PC-9 (cell line): ENCODE measurements at regions not wholly inside any gene's neighbourhood (a gene's known extent, or its start where the extent isn't known, plus 50 kb on each side); places are given as distances from the start of the nearest gene placed in this dataset.

ENCODE experiments used
- BruUV-seq: library from RNA; stranded (reverse); fragments of 400-500 nt; replicated peaks from 2 replicates; lab custom pipeline; 2021; lab: Mats Ljungman, UMichigan
- CTCF ChIA-PET: fragments of 300-600 bp; sonication (Branson Sonifier 250); formaldehyde crosslinking; loops from one replicate; lab custom pipeline; 2022; ENCODE audit warnings: antibody characterized with exemption; lab: Charles Lee
- POLR2A ChIA-PET: fragments of 300-600 bp; sonication (Branson Sonifier 250); formaldehyde crosslinking; loops from one replicate; lab custom pipeline; 2022; ENCODE audit warnings: antibody characterized with exemption; ENCODE audit not compliant: unreplicated experiment; lab: Charles Lee
- DNase-seq, 2 experiments: peaks; one replicate each; pipeline versions ENCODE4 v3.0.0 to v3.0.0-alpha.2; 2015 to 2022; ENCODE audit warnings: mixed read lengths in 1 of 2
- H2AFZ ChIP-seq: fragments of 200-600 bp; sonication (generic); 2 replicates; pipeline ENCODE4 v1.8.1; 2017; ENCODE audit warnings: antibody characterized with exemption
- H3F3A ChIP-seq: fragments of 200-600 bp; sonication (generic); 2 replicates; pipeline ENCODE4 v1.8.1; 2017; ENCODE audit warnings: antibody characterized with exemption, mild to moderate bottlenecking, low read depth; ENCODE audit not compliant: insufficient read depth
- H3K27ac ChIP-seq: fragments of 200-600 bp; sonication (generic); 2 replicates; pipeline ENCODE4 v1.6.1; 2016; ENCODE audit warnings: mixed run types
- H3K27me3 ChIP-seq: fragments of 200-600 bp; sonication (generic); 2 replicates; pipeline ENCODE4 v1.6.1; 2016; ENCODE audit warnings: low read depth, mixed run types; ENCODE audit not compliant: insufficient read depth
- H3K36me3 ChIP-seq: fragments of 200-600 bp; sonication (generic); 2 replicates; pipeline ENCODE4 v1.6.1; 2016; ENCODE audit warnings: low read depth, mixed run types
- H3K4me1 ChIP-seq: fragments of 200-600 bp; sonication (generic); replicated peaks from 2 replicates; pipeline ENCODE4 v1.6.1; 2016; ENCODE audit warnings: mixed run types; ENCODE audit not compliant: insufficient read depth
- H3K4me2 ChIP-seq: fragments of 200-600 bp; sonication (generic); 2 replicates; pipeline ENCODE4 v1.6.1; 2017; ENCODE audit warnings: mixed run types
- H3K4me3 ChIP-seq: fragments of 200-600 bp; sonication (generic); 2 replicates; pipeline ENCODE4 v1.6.1; 2016; ENCODE audit warnings: mixed run types
- H3K79me2 ChIP-seq: fragments of 200-600 bp; sonication (generic); 2 replicates; pipeline ENCODE4 v1.6.1; 2017; ENCODE audit warnings: low read depth, mixed run types
- H3K9me2 ChIP-seq: fragments of 200-600 bp; sonication (generic); 2 replicates; pipeline ENCODE4 v1.8.1; 2017; ENCODE audit warnings: mild to moderate bottlenecking; ENCODE audit not compliant: insufficient read depth
- H3K9me3 ChIP-seq: fragments of 200-600 bp; sonication (generic); 2 replicates; pipeline ENCODE4 v1.8.1; 2016; ENCODE audit warnings: low read depth; ENCODE audit not compliant: insufficient read depth
- H4K20me1 ChIP-seq: fragments of 200-600 bp; sonication (generic); 2 replicates; pipeline ENCODE4 v1.8.1; 2017; ENCODE audit not compliant: insufficient read depth
- CTCF ChIP-seq: fragments of 200-600 bp; sonication (generic); conservative IDR thresholded peaks from 2 replicates; pipeline ENCODE4 v1.6.1; 2017; ENCODE audit warnings: mixed run types, antibody characterized with exemption, mild to moderate bottlenecking, moderate library complexity
- EZH2 ChIP-seq: fragments of 200-600 bp; sonication (generic); IDR thresholded peaks from 2 replicates; pipeline ENCODE4 v1.8.0; 2017; ENCODE audit warnings: antibody characterized with exemption, low read depth
- intact Hi-C: fragments of 100-400 bp; cut with micrococcal nuclease; formaldehyde crosslinking; loops from one replicate; pipeline ENCODE4 v1.10.0; 2022; ENCODE audit not compliant: unreplicated experiment

GRCh38 chr7:131224996-131225395 is 102.7 kb upstream of the MKLN1 start:
- intact Hi-C loops: no loop called here
- Histone ChIP-seq H3K4me1 (0 out of 2 replicates have a peak, but pooled peaks cover 5% of the 10 kb centered on the region), H3K9me2 (no peaks in the 10 kb centered on the region), H3K79me2 (no peaks in the 10 kb centered on the region), H2AFZ (no peak overlapping the region), H3K36me3 (no peaks in the 10 kb centered on the region), H3K4me3 (no peak overlapping the region), H3K27ac (no peak overlapping the region), H4K20me1 (no peaks in the 10 kb centered on the region), H3F3A (0 out of 2 replicates have a peak, but pooled peaks cover 4% of the 10 kb centered on the region), H3K9me3 (no peaks in the 10 kb centered on the region), H3K4me2 (no peak overlapping the region), H3K27me3 (no peaks in the 10 kb centered on the region)
- BruUV-seq: no TSS peak
- no peak for DNase-seq
- TF ChIP-seq EZH2: no peak
- no peak for TF ChIP-seq CTCF
- ChIA-PET CTCF (no interaction called here), POLR2A (no interaction called here)

- ChIA-PET POLR2A (interaction anchor here (0.6 to 0.7 kb wide), 2 partner anchors 96 to 116 kb away, joined by 3 to 4 read pairs; no protein-coding TSS in a partner anchor), CTCF (interaction anchor here (0.6 kb wide), 1 partner anchor 147 kb away, joined by 7 read pairs; no protein-coding TSS in a partner anchor)
- no peaks in the 10 kb centered on the region for H3K36me3 ChIP-seq
- no peak overlapping the region for H2AFZ ChIP-seq
- H3K4me1 ChIP-seq: 0 out of 2 replicates have a peak, but pooled peaks cover 5% of the 10 kb centered on the region
- H3K79me2 ChIP-seq: no peaks in the 10 kb centered on the region
- H3K4me3 ChIP-seq: no peak overlapping the region
- H4K20me1 ChIP-seq: no peaks in the 10 kb centered on the region
- H3F3A ChIP-seq: 0 out of 2 replicates have a peak, but pooled peaks cover 4% of the 10 kb centered on the region
- no peak overlapping the region for H3K27ac ChIP-seq
- H3K9me3 ChIP-seq: no peaks in the 10 kb centered on the region
- no peaks in the 10 kb centered on the region for H3K27me3 ChIP-seq
- intact Hi-C loops: no loop called here
- H3K4me2 ChIP-seq: no peak overlapping the region
- peak in 1 of 2 experiments; percentile 57 for DNase-seq
- no peak for TF ChIP-seq EZH2
- no peak for TF ChIP-seq CTCF
- H3K9me2 ChIP-seq: no peaks in the 10 kb centered on the region
- BruUV-seq: TSS peak; percentile 22
Observed at GRCh38 chr7:131225619-131226513, 101.8 kb upstream of the MKLN1 start.

DNA sequence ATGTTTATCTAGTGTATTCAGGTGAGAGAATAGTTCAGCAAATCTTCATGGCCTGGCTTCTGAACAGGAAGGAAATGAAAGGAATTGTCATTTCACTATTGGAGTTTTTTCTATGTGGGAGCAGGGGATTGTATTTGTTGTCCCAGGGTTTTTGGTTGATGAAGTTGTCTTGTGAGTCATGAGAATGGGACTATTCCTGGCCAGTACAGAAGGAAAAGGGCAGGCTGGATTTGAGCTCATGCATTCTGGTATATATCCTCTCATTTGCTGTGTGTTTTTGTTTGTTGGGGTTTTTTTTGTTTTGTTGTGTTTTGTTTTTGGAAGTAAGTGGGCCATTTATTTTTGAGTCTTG is 101.2 kb upstream of the MKLN1 start:
- Histone ChIP-seq H4K20me1 (no peaks in the 10 kb centered on the region), H3K27ac (no peak overlapping the region), H3K27me3 (no peaks in the 10 kb centered on the region), H3K4me3 (no peak overlapping the region), H3K9me3 (no peaks in the 10 kb centered on the region), H3K4me1 (peaks cover 9% of the 10 kb centered on the region), H3K79me2 (no peaks in the 10 kb centered on the region), H3K4me2 (no peak overlapping the region), H3F3A (0 out of 2 replicates have a peak, but pooled peaks cover 4% of the 10 kb centered on the region), H3K9me2 (no peaks in the 10 kb centered on the region), H2AFZ (no peak overlapping the region), H3K36me3 (no peaks in the 10 kb centered on the region)
- no peak for TF ChIP-seq EZH2
- TF ChIP-seq CTCF: no peak
- intact Hi-C loops: no loop called here
- POLR2A ChIA-PET: no interaction called here
- DNase-seq: no peak
- no TSS peak for BruUV-seq
- CTCF ChIA-PET: no interaction called here
